ENCODE measurements at regions not wholly inside any gene's neighbourhood (a gene's known extent, or its start where the extent isn't known, plus 50 kb on each side); places are given as distances from the start of the nearest gene placed in this dataset.
"Not testable (repeated sequence)": the region's sequence is repeated elsewhere in the genome, so short reads cannot be mapped to it uniquely, and the experiment has no call there.

DNA sequence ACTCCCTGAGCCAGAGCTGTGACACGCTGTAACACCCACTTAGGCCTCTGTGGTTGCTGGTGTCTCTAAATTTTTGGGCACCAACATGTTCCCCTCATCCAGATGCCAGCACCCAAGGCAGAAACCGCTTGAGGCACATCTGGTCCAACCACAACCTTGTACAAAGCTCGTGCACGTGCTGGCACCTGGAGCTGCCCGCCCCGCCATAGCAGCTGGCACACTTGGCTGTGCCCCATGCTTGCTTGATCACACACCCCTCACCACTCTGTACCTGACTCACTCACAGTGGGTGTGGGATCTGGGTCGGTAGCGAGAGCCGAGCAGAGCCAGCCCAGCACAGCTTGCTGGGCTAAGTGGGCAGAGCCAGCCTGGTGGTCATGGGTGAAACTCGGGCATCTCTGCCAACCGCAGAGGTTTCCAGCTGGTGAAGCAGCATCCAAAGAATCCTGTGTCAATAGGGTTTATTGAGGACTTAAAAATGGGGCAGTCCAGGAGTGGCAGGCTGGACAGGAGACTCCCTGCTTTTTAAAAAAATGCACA lies 1210.4 kb downstream of the TYW1 start:
- no peak for DNase-seq

- DNase-seq = no peak
These were observed 1211.0 kb downstream of the TYW1 start for GRCh38 chr7:68207676-68208075.

DNA sequence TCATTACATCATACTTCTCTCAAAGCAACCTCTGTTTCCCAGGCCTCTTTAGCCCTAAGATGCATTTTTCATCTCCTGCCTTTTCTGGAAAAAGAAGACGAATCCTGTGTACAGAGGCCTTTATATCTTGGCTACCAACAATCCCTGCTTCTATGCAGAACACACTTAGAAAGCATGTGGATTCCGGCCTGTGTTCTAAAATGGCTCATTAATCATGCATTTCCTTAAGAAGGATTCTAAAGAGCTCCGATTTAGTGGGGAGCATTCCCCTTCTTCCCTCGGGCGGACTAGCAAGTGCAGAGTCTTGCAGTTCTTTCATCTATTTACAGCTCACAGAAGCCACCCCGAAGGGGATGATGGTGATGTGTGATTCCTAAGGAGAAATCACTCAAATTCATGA lies 1212.9 kb downstream of the TYW1 start:
- no peak for DNase-seq

- DNase-seq = no peak
These were observed 1217.2 kb downstream of the TYW1 start for GRCh38 chr7:68213838-68214237.

DNA sequence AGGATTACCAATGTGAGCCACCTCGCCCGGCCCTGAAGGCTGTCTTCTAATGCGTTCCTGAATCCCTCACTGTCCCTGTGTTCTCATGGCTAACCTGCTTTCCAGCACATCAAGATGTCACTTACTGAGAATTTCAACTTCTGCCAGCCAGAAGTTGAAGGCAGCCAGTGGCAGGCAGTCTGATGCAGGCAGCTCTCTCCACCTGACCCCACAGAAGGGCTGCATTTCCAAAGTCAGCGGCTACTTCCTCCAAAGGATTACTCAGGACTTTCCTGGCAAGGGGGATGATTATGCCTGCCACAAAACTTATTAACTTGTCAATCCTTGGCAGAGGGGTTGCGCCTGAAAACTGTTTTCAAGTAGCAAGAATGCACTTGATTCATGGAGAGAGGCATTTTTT lies 1219.4 kb downstream of the TYW1 start:
- no peak for DNase-seq

DNA sequence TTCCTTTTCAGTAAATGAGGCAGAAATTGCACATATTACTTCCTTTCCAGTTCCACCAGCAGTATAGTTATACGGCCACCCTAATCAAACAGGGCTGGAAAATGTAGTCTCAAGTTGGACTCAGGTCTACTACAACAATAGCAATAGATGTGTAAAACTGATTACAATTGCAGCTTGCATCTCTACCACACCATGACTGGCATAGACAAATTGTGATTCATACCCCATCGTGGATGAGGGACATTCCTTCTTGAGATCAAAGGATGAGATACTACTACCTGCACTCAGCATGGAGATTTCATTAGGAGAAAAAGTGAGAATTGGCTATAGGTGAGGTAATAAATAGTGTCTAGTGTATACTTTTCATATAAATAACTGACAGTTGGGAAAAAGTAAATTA lies 1220.8 kb downstream of the TYW1 start:
- no peak for DNase-seq

GRCh38 chr7:68218461-68218860 lies 1221.8 kb downstream of the TYW1 start:
- no peak for DNase-seq

DNA sequence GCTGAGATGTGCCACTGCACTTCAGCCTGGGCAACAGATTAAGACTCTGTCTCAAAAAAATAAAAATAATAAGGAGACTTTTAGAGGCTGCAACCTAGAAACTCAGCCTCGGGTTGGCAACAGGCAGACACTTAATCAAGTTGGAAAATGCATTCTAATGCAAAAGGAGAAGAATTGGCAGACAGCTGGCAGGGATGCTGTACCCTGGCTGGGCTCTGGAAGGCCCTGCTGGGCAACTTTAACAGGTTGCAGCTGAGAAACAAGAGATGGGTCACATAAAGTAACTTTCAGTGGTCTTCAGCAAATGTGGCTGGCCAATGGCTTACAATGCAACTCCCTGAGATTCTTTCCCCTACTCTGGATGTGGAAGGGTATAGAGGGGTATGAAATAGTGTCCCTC lies 1225.7 kb downstream of the TYW1 start:
- no peak for DNase-seq

DNA sequence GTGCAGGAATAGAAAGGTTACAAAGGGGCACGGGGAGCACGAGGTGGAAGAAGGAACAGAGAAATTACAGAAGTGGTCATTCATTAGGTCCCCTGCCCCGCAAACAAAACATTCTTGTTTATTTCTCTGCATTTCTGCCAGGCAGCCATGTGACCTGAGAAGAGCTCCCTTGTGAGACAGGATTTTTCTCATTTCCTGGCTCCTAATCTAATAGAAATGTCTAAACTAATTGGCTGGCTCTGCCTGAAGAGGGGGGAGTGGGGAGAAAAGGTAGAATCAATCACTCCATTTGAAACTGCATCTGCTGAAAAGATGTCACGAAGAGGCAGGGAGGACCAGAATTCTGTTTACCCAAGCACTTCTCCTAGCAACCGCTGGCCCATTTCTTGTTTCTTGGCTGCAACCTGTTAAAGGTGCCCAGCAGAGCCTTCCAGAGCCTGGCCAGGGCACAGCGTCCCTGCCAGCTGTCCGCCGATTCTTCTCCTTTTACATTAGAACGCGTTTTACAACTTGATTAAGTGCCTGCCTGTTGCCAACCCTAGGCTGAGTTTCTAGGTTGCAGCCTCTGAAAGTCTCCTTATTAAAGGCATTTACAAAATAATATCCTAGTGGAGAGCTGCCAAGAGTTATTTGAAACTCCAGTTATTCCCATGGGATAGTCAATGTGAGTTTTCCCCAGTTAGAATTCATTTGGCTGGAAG lies 1227.6 kb downstream of the TYW1 start:
- peak in 1 of 2 experiments; percentile 2 for DNase-seq

DNA sequence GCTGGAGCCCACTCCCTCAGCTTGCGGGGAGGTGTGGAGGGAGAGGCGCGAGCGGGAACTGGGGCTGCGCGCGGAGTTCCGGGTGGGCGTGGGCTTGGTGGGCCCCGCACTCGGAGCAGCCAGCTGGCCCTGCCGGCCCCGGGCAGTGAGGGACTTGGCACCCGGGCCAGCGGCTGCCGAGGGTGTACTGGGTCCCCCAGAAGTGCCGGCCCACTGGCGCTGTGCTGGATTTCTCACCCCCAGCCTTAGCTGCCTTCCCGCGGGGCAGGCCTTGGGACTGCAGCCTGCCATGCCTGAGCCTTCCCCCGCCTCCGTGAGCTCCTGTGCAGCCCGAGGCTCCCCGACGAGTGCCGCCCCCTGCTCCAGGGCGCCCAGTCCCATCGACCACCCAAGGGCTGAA lies 1234.4 kb downstream of the TYW1 start:
- DNase-seq = not testable (repeated sequence)

- no peak for DNase-seq
These were observed 1239.3 kb downstream of the TYW1 start for GRCh38 chr7:68235937-68236336.

DNA sequence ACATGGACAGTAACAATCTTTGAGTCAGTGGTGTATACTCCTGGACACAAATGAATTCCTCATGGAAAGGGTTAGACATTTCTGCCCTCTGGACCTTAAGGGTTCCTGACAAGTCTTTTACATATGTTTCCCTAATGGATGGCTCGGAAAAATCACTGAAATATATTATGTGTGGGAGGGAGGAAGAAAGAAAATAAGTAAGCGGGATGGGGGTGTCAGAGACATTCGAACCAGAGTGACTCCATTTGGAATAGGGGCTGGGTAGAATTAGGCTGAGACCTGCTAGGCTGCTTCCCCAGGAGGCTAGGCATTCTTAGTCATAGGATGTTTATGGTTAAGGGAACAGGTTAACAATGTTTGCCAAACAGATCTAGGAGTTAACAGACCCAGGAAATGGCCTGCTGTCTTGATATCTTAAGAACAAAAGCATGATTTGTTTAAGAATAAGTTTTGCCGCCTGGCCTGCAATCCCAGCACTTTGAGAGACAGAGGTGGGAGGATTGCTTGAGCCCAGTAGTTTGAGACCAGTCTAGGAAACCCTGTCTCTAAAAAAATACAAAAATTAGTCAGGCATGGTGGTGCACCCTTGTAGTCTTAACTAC lies 1241.7 kb downstream of the TYW1 start:
- DNase-seq = no peak

- DNase-seq = no peak
These were observed 1246.5 kb downstream of the TYW1 start for GRCh38 chr7:68243128-68243527.

- no peak for DNase-seq
These were observed 1247.8 kb downstream of the TYW1 start for GRCh38 chr7:68244389-68244788.

- no peak for DNase-seq
These were observed 1249.1 kb downstream of the TYW1 start for GRCh38 chr7:68245688-68246087.

GRCh38 chr7:68246189-68246633 lies 1249.6 kb downstream of the TYW1 start:
- no peak for DNase-seq

DNA sequence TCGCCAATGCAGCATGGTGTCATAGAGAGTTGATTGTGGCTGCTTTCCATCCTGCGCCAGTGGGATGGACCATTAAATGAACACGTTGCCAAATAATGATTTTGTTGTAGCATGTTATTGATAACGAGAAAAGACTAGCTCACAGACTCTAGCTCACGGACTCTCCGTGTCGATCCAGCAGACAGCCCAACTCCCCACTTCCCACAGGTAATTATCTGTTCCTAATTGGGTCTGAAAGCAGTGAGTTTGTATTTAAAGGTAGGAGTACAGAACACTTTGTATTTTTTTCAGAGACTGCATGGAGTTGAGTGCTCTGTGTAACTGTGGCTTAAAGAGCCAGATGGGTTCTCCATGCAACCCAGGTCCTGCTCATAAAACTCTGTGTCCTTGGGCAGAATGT lies 1250.5 kb downstream of the TYW1 start:
- DNase-seq = no peak

GRCh38 chr7:68247571-68247970 lies 1250.9 kb downstream of the TYW1 start:
- no peak for DNase-seq

DNA sequence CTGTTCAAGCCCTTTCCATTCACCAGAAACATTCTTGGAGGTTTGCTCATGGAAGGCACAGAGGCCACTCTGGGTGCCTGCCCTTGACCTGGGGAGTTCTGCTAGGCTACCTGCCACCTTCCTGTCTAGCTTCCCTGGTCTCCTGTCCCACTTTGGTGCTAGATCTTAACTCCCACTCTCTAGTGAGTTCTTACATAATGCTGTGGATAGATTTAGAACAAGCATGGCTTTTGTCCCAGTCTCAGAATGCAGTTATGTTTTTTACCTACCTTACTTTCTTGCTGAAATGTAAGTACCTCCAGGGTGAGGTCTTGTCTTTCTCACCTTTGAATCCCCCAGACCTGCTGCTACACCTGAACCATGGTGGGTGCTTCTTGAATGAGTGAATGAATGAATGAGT lies 1252.3 kb downstream of the TYW1 start:
- DNase-seq = no peak

- no peak for DNase-seq
These were observed 1253.0 kb downstream of the TYW1 start for GRCh38 chr7:68249611-68250010.

DNA sequence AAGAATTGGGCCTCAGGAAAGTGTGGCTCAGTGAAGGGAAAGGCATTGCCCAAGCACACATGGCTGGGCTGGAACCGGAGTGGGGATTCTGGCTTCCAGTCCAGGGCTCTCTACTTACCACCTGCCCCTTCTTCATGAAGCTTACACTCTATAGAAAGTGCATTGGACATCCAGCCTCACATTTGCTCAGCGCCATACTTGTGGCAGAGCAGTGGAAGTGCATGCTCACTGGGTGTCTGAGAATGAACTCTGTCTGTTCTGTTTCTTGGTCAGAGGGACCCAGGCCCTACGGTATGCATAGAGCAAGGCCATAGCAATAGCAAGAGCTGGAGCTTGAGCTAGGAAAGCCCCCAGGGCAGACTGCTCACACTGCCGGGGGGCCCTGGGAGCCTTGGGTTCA lies 1253.5 kb downstream of the TYW1 start:
- DNase-seq = no peak

GRCh38 chr7:68254815-68255214 lies 1258.2 kb downstream of the TYW1 start:
- DNase-seq = not testable (repeated sequence)

DNA sequence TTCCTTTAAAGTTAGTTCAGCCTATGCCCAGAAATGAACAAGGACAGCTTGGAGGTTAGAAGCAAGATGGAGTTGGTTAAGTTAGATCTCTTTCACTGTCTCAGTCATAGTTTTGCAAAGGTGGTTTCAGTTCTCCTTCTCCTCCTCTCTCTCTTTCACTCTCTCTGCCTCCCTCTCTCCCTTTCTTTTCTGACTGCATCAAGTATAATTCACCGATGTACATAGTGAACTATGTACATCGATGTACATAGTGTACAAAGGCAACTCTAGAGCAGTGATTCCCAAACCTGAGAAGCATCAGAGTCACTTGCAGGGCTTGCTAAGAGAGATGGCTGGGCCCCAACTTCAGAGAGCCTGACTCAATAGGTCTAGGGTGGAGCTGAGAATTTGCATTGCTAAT lies 1259.7 kb downstream of the TYW1 start:
- DNase-seq = no peak

DNA sequence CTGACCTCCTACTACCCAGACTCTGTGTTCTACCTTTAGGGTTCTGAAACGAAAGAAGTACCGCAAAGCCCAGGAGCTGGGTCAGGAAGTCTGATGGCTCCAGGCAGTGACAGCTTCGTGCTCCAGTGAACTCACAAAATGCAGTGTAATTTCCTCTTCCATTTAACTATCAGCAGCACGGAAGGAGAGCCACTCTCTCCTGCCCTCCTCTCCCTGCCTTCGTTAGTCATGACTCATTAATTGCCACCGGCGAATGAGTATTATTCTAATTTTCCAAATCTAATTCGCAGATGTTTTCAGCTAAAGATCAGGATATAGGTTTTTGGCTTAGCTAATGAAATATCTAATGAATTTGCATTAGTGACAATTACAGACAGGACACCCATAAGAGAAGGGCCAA lies 1262.0 kb downstream of the TYW1 start:
- peak in 1 of 2 experiments; percentile 13 for DNase-seq

DNA sequence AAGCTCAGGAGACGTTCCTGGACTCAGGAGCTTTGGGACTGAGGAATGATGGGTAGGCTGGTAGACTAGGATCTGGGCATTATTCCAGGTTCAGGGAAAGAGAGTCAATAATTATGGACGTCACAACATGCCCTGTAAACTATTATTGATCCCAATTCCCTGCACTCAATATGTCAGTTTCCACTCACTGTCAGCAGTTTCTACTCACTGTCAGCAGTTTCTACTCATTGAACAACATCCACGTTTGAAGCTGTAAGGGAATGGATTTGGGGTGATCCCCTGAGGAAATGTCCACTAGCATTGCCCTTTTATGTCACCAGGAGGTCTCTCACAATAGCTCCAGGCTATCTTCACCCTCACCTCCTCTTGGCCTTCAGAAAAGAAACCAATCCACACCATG lies 1268.6 kb downstream of the TYW1 start:
- DNase-seq = no peak
